ENCODE measurements at regions not wholly inside any gene's neighbourhood (a gene's known extent, or its start where the extent isn't known, plus 50 kb on each side); places are given as distances from the start of the nearest gene placed in this dataset.

DNA sequence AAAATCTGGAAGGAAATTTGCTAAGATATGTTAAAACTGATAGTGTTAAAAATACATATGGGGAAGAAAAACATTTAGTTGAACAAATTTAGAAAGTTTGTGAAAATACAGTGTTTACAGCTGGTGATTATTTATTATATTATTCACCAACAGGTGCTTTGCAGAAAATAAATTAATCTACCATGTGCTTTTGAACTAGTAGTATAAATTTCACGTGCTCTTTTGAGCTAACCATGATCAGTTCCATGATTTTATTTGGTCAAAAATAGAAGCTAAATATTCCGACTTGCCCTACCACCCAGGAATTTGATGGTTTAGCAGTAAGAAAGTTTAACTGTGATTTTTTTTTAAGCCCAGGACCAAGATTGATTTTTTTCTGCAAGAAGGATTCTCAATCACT, 113.3 kb downstream of the SPRY2 start:
- WGBS, result 65% methylated on average over 2 of the region's 2 CpGs
- intact Hi-C loops (cut with DNase I), result no loop called here
- no peak overlapping the region for H3K4me3 ChIP-seq

GRCh38 chr13:80226645-80227044, 114.3 kb downstream of the SPRY2 start:
- Histone ChIP-seq H3K4me1 (replicated peaks) (no peaks in the 10 kb centered on the region), H3K36me3 (no peaks in the 10 kb centered on the region), H3K9me3 (no peaks in the 10 kb centered on the region), H3K27me3 (replicated peaks; ENCODE audit: insufficient read depth) (no peaks in the 10 kb centered on the region), H3K27ac (no peak overlapping the region), H3K4me3 (no peak overlapping the region)
- no peak for TF ChIP-seq POLR2A (IDR thresholded peaks at IDR 0.05)
- TF ChIP-seq POLR2AphosphoS5 (IDR thresholded peaks at IDR 0.05), result no peak
- no peak for TF ChIP-seq CTCF (IDR thresholded peaks at IDR 0.05)
- intact Hi-C loops (cut with DNase I), result no loop called here
- no peak for DNase-seq (ENCODE audit: low spot score)
- 71% methylated on average over 2 of the region's 2 CpGs for WGBS

More for the DNA sequence above, 113.3 kb downstream of the SPRY2 start:
- no peaks in the 10 kb centered on the region for H3K27me3 ChIP-seq (replicated peaks; ENCODE audit: insufficient read depth)
- no peak for TF ChIP-seq POLR2AphosphoS5 (IDR thresholded peaks at IDR 0.05)
- no peak for TF ChIP-seq CTCF (IDR thresholded peaks at IDR 0.05)
- no peak for TF ChIP-seq POLR2A (IDR thresholded peaks at IDR 0.05)
- DNase-seq (ENCODE audit: low spot score), result no peak
- H3K4me1 ChIP-seq (replicated peaks), result no peaks in the 10 kb centered on the region
- H3K36me3 ChIP-seq, result no peaks in the 10 kb centered on the region
- no peaks in the 10 kb centered on the region for H3K9me3 ChIP-seq
- H3K27ac ChIP-seq, result no peak overlapping the region

- Histone ChIP-seq H3K27ac (no peak overlapping the region), H3K9me3 (no peaks in the 10 kb centered on the region), H3K4me1 (replicated peaks) (no peaks in the 10 kb centered on the region), H3K36me3 (no peaks in the 10 kb centered on the region), H3K27me3 (replicated peaks; ENCODE audit: insufficient read depth) (no peaks in the 10 kb centered on the region), H3K4me3 (no peak overlapping the region)
- intact Hi-C loops (cut with DNase I), result no loop called here
- no peak for DNase-seq (ENCODE audit: low spot score)
- TF ChIP-seq CTCF (IDR thresholded peaks at IDR 0.05) (no peak), POLR2AphosphoS5 (IDR thresholded peaks at IDR 0.05) (no peak), POLR2A (IDR thresholded peaks at IDR 0.05) (no peak)
These were observed 116.5 kb downstream of the SPRY2 start for GRCh38 chr13:80224468-80224867.

- TF ChIP-seq POLR2AphosphoS5 (IDR thresholded peaks at IDR 0.05), result no peak
- no peak for TF ChIP-seq POLR2A (IDR thresholded peaks at IDR 0.05)
- no peak for TF ChIP-seq CTCF (IDR thresholded peaks at IDR 0.05)
- intact Hi-C loops (cut with DNase I), result no loop called here
- no peak for DNase-seq (ENCODE audit: low spot score)
- no peaks in the 10 kb centered on the region for H3K9me3 ChIP-seq
- H3K27me3 ChIP-seq (replicated peaks; ENCODE audit: insufficient read depth), result no peaks in the 10 kb centered on the region
- no peak overlapping the region for H3K27ac ChIP-seq
- no peak overlapping the region for H3K4me3 ChIP-seq
- no peaks in the 10 kb centered on the region for H3K36me3 ChIP-seq
- 83% methylated on average over 7 of the region's 7 CpGs for WGBS
- no peaks in the 10 kb centered on the region for H3K4me1 ChIP-seq (replicated peaks)
These were observed 123.1 kb downstream of the SPRY2 start for GRCh38 chr13:80217614-80218456.

DNA sequence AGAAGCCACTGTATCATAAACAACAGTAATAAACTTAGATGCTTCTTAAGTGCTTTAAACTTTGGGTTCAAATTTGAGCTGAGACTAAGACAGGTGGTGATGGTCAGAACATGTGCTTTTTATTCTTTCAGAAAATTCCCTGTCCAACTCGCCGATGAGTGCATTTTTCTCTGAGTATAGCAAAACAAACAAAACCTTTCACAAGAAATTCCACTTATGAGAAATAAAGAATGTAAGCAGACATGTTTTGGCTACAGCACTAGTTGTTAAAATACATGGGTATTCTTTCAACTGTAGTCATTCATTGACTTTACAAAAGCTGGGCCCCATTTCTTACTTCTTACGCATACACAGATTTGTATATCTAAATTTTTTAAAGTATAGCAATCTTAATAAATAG, 125.6 kb downstream of the SPRY2 start:
- Histone ChIP-seq H3K36me3 (no peaks in the 10 kb centered on the region), H3K4me3 (no peak overlapping the region), H3K27ac (no peak overlapping the region), H3K4me1 (replicated peaks) (no peaks in the 10 kb centered on the region), H3K27me3 (replicated peaks; ENCODE audit: insufficient read depth) (no peaks in the 10 kb centered on the region), H3K9me3 (no peaks in the 10 kb centered on the region)
- WGBS, result 37% methylated on average over 3 of the region's 3 CpGs
- intact Hi-C loops (cut with DNase I), result no loop called here
- TF ChIP-seq POLR2A (IDR thresholded peaks at IDR 0.05) (no peak), POLR2AphosphoS5 (IDR thresholded peaks at IDR 0.05) (no peak), CTCF (IDR thresholded peaks at IDR 0.05) (no peak)
- DNase-seq (ENCODE audit: low spot score), result no peak

Measured in prostate gland (tissue), 2 donors.